Lower lobe of right lung (tissue), 2 donors: ENCODE measurements at regions not wholly inside any gene's neighbourhood (a gene's known extent, or its start where the extent isn't known, plus 50 kb on each side); places are given as distances from the start of the nearest gene placed in this dataset.

Source experiments
- ATAC-seq, 2 donors: fragments of 200-7000 bp; cut with Tn5 transposase; one replicate each; pipeline ENCODE4 v1.9.1; 2020 to 2022; ENCODE audit warnings: mild to moderate bottlenecking in 2 of 2, moderate library complexity in 2 of 2
- DNase-seq: peaks from one replicate; pipeline ENCODE4 v3.0.0-alpha.2; 2020
- H3K27ac ChIP-seq: fragments of 200-600 bp; one replicate; pipeline ENCODE4 v1.8.0; 2022
- H3K27me3 ChIP-seq: fragments of 200-600 bp; one replicate; pipeline ENCODE4 v1.8.0; 2022; ENCODE audit warnings: low read depth
- H3K36me3 ChIP-seq: fragments of 200-600 bp; one replicate; pipeline ENCODE4 v1.8.0; 2022; ENCODE audit warnings: mild to moderate bottlenecking
- H3K4me1 ChIP-seq: fragments of 200-600 bp; one replicate; pipeline ENCODE4 v1.8.0; 2022
- H3K4me3 ChIP-seq: fragments of 200-600 bp; one replicate; pipeline ENCODE4 v1.8.0; 2022; ENCODE audit warnings: mild to moderate bottlenecking
- H3K9me3 ChIP-seq: fragments of 200-600 bp; one replicate; pipeline ENCODE4 v1.8.0; 2022
- CTCF ChIP-seq: fragments of 200-600 bp; IDR thresholded peaks from one replicate; pipeline ENCODE4 v1.8.0; 2022; ENCODE audit warnings: antibody characterized with exemption, mild to moderate bottlenecking
- intact Hi-C: fragments of 100-400 bp; cut with DNase I; formaldehyde crosslinking; loops from one replicate; pipeline ENCODE4 v1.11.0; 2022
- donor health status: DM: no; HTN: yes; CAD: no; lungs with severe emphysema.

- Histone ChIP-seq H3K4me3 (no peak overlapping the region), H3K9me3 (no peaks in the 10 kb centered on the region), H3K36me3 (no peaks in the 10 kb centered on the region), H3K27ac (no peak overlapping the region), H3K4me1 (no peaks in the 10 kb centered on the region), H3K27me3 (no peaks in the 10 kb centered on the region)
- ATAC-seq: no peak
- no peak for DNase-seq
- intact Hi-C loops: no loop called here
- no peak for TF ChIP-seq CTCF
Measured at GRCh38 chrX:4397471-4397870, 684.0 kb upstream of the PRKX start.

GRCh38 chrX:4382273-4382672, 668.8 kb upstream of the PRKX start:
- TF ChIP-seq CTCF: no peak
- Histone ChIP-seq H3K36me3 (no peaks in the 10 kb centered on the region), H3K9me3 (no peaks in the 10 kb centered on the region), H3K27me3 (no peaks in the 10 kb centered on the region), H3K27ac (no peak overlapping the region), H3K4me3 (no peak overlapping the region), H3K4me1 (no peaks in the 10 kb centered on the region)
- DNase-seq (no peak), ATAC-seq (no peak)
- intact Hi-C loops: no loop called here

GRCh38 chrX:4380710-4381109, 667.3 kb upstream of the PRKX start:
- no peak for DNase-seq
- no peaks in the 10 kb centered on the region for H3K27me3 ChIP-seq
- H3K4me3 ChIP-seq: no peak overlapping the region
- H3K4me1 ChIP-seq: no peaks in the 10 kb centered on the region
- intact Hi-C loops: no loop called here
- H3K36me3 ChIP-seq: no peaks in the 10 kb centered on the region
- ATAC-seq: no peak
- TF ChIP-seq CTCF: no peak
- H3K9me3 ChIP-seq: no peaks in the 10 kb centered on the region
- H3K27ac ChIP-seq: no peak overlapping the region

GRCh38 chrX:4379071-4379470, 665.6 kb upstream of the PRKX start:
- Histone ChIP-seq H3K27ac (no peak overlapping the region), H3K27me3 (no peaks in the 10 kb centered on the region), H3K9me3 (no peaks in the 10 kb centered on the region), H3K4me3 (no peak overlapping the region), H3K36me3 (no peaks in the 10 kb centered on the region), H3K4me1 (no peaks in the 10 kb centered on the region)
- intact Hi-C loops: no loop called here
- no peak for DNase-seq
- ATAC-seq: no peak
- TF ChIP-seq CTCF: no peak

- Histone ChIP-seq H3K4me3 (no peak overlapping the region), H3K27me3 (no peaks in the 10 kb centered on the region), H3K27ac (no peak overlapping the region), H3K36me3 (no peaks in the 10 kb centered on the region), H3K4me1 (no peaks in the 10 kb centered on the region), H3K9me3 (no peaks in the 10 kb centered on the region)
- no peak for TF ChIP-seq CTCF
- no peak for ATAC-seq
- no peak for DNase-seq
- intact Hi-C loops: no loop called here
Measured at GRCh38 chrX:4373791-4374190, 660.3 kb upstream of the PRKX start.

GRCh38 chrX:4358577-4358976, 645.1 kb upstream of the PRKX start:
- Histone ChIP-seq H3K4me3 (no peak overlapping the region), H3K4me1 (no peaks in the 10 kb centered on the region), H3K9me3 (no peaks in the 10 kb centered on the region), H3K27ac (no peak overlapping the region), H3K27me3 (no peaks in the 10 kb centered on the region), H3K36me3 (no peaks in the 10 kb centered on the region)
- ATAC-seq (no peak), DNase-seq (no peak)
- no peak for TF ChIP-seq CTCF
- intact Hi-C loops: no loop called here
